ENCODE measurements at regions not wholly inside any gene's neighbourhood (a gene's known extent, or its start where the extent isn't known, plus 50 kb on each side); places are given as distances from the start of the nearest gene placed in this dataset.
A peak's percentile ranks its signal among the peaks of the same experiment; 100 is the strongest.

- Mint-ChIP-seq H3K4me3 (ENCODE audit: unreplicated experiment) (no peak overlapping the region), H3K36me3 (ENCODE audit: unreplicated experiment) (peaks cover 9% of the 10 kb centered on the region), H3K4me1 (ENCODE audit: unreplicated experiment) (peaks cover 49% of the 10 kb centered on the region), H3K9me3 (ENCODE audit: unreplicated experiment) (peaks cover 17% of the 10 kb centered on the region), H3K27me3 (ENCODE audit: unreplicated experiment) (no peaks in the 10 kb centered on the region), H3K27ac (ENCODE audit: unreplicated experiment) (no peak overlapping the region)
- TF ChIP-seq, protein P1, sequence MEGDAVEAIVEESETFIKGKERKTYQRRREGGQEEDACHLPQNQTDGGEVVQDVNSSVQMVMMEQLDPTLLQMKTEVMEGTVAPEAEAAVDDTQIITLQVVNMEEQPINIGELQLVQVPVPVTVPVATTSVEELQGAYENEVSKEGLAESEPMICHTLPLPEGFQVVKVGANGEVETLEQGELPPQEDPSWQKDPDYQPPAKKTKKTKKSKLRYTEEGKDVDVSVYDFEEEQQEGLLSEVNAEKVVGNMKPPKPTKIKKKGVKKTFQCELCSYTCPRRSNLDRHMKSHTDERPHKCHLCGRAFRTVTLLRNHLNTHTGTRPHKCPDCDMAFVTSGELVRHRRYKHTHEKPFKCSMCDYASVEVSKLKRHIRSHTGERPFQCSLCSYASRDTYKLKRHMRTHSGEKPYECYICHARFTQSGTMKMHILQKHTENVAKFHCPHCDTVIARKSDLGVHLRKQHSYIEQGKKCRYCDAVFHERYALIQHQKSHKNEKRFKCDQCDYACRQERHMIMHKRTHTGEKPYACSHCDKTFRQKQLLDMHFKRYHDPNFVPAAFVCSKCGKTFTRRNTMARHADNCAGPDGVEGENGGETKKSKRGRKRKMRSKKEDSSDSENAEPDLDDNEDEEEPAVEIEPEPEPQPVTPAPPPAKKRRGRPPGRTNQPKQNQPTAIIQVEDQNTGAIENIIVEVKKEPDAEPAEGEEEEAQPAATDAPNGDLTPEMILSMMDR (IDR thresholded peaks at IDR 0.05) = no peak
- no peak for DNase-seq (ENCODE audit: extremely low spot score, unreplicated experiment)
These were observed 162.0 kb downstream of the JCAD start for GRCh38 chr10:29897430-29897829.

DNA sequence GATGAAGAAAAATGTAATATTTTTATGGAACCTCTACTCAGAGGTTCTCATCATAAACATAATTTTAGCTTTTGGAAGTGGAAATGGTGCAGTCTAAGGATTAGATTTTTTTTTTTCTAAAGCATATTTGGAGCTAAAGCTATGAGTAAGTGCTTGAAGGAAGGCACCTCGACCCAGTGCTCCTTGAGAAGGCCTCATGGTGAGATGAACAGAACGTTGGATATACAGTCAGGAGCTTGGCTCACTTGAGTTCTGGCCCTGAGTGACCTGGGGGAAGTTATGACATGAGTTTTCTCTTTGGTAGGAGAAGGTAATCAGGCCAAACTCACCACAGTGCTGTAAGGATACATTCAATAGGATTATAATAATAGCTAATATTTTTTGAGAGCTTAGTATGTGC is 163.3 kb downstream of the JCAD start:
- H3K4me1 Mint-ChIP-seq (ENCODE audit: unreplicated experiment) = peaks cover 49% of the 10 kb centered on the region
- peak overlapping the region; percentile 51 for H3K4me3 Mint-ChIP-seq (ENCODE audit: unreplicated experiment)

GRCh38 chr10:29895456-29895855 is 163.9 kb downstream of the JCAD start:
- TF ChIP-seq, protein P1 (IDR thresholded peaks at IDR 0.05) = no peak
- peaks cover 17% of the 10 kb centered on the region for H3K9me3 Mint-ChIP-seq (ENCODE audit: unreplicated experiment)
- peak overlapping the region; percentile 51 for H3K4me3 Mint-ChIP-seq (ENCODE audit: unreplicated experiment)
- no peaks in the 10 kb centered on the region for H3K27me3 Mint-ChIP-seq (ENCODE audit: unreplicated experiment)
- peaks cover 45% of the 10 kb centered on the region for H3K4me1 Mint-ChIP-seq (ENCODE audit: unreplicated experiment)
- H3K27ac Mint-ChIP-seq (ENCODE audit: unreplicated experiment) = peak overlapping the region; percentile 97
- DNase-seq (ENCODE audit: extremely low spot score, unreplicated experiment) = peak; percentile 92
- peaks cover 9% of the 10 kb centered on the region for H3K36me3 Mint-ChIP-seq (ENCODE audit: unreplicated experiment)

More for the DNA sequence above, 163.3 kb downstream of the JCAD start:
- DNase-seq (ENCODE audit: extremely low spot score, unreplicated experiment) = no peak
- peak overlapping the region; percentile 97 for H3K27ac Mint-ChIP-seq (ENCODE audit: unreplicated experiment)
- H3K36me3 Mint-ChIP-seq (ENCODE audit: unreplicated experiment) = peaks cover 9% of the 10 kb centered on the region
- TF ChIP-seq, protein P1 (IDR thresholded peaks at IDR 0.05) = no peak
- H3K9me3 Mint-ChIP-seq (ENCODE audit: unreplicated experiment) = peaks cover 17% of the 10 kb centered on the region
- H3K27me3 Mint-ChIP-seq (ENCODE audit: unreplicated experiment) = no peaks in the 10 kb centered on the region

DNA sequence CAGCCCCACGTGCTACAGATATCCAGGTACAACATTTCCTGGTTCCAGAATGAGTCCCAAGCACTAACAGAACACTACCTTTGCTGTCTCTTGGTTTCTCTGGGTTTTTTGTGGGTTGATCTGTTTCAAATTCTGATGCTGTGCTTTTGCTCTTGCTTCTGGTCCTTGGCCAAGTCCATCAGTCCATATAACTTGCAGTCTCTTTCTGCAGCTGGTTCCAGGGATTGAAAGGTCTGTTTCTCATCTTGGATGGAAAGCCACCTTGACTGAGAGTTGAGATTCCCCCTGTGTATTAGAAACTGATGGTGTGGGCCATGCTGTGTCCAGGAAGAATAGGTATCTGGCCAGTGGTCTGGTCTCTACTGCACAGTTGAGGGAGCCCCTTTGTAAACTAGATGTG is 171.1 kb downstream of the JCAD start:
- Mint-ChIP-seq H3K9me3 (ENCODE audit: unreplicated experiment) (peaks cover 3% of the 10 kb centered on the region), H3K27me3 (ENCODE audit: unreplicated experiment) (no peaks in the 10 kb centered on the region), H3K4me1 (ENCODE audit: unreplicated experiment) (peaks cover 4% of the 10 kb centered on the region), H3K36me3 (ENCODE audit: unreplicated experiment) (peaks cover 1% of the 10 kb centered on the region), H3K27ac (ENCODE audit: unreplicated experiment) (no peak overlapping the region), H3K4me3 (ENCODE audit: unreplicated experiment) (no peak overlapping the region)
- DNase-seq (ENCODE audit: extremely low spot score, unreplicated experiment) = no peak
- TF ChIP-seq, protein P1 (IDR thresholded peaks at IDR 0.05) = no peak

DNA sequence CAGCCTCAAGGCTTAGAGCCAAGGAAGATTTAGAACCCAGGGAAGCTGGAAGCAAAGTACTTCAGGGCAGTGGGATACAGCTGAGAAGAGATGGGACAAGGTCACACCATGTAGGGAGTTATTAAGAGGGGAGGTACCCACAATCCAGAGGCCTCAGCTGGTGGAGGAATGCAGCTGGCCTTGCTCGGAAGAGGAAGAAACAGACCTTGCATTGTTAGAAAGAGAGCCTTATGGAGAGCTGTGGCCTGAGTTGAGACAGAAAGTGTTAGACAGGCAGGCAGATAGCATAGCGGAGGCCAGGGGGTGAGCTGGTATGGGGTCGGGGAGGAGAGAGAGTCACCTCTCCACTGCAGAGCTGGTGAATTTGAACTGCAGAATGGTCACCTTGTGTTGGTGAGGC is 173.1 kb downstream of the JCAD start:
- Mint-ChIP-seq H3K9me3 (ENCODE audit: unreplicated experiment) (peaks cover 3% of the 10 kb centered on the region), H3K36me3 (ENCODE audit: unreplicated experiment) (no peaks in the 10 kb centered on the region), H3K4me1 (ENCODE audit: unreplicated experiment) (peaks cover 8% of the 10 kb centered on the region), H3K27me3 (ENCODE audit: unreplicated experiment) (no peaks in the 10 kb centered on the region), H3K27ac (ENCODE audit: unreplicated experiment) (no peak overlapping the region), H3K4me3 (ENCODE audit: unreplicated experiment) (no peak overlapping the region)
- TF ChIP-seq, protein P1 (IDR thresholded peaks at IDR 0.05) = no peak
- no peak for DNase-seq (ENCODE audit: extremely low spot score, unreplicated experiment)
